ENCODE measurements at regions not wholly inside any gene's neighbourhood (a gene's known extent, or its start where the extent isn't known, plus 50 kb on each side); places are given as distances from the start of the nearest gene placed in this dataset.

DNA sequence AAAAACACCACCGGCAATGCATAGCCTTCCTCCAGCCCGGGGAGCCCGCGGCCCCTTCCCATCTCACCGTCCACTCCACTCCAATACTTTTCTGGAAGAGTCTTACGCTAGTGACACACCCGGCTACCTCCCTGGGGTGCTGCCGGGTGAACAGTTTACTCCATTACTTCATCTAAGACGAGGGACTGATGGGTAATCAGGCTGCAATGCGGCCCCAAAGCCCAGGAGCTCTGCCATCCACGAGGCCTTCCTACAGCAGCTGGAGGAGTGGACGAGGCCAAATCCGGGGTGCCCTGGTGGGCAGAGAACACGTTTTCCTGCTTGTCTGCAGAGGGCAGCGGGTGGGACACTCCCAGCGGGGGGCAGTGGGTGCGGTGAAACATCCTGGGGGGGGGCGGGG is 356.2 kb upstream of the SHH start:
- TF ChIP-seq, protein P1, sequence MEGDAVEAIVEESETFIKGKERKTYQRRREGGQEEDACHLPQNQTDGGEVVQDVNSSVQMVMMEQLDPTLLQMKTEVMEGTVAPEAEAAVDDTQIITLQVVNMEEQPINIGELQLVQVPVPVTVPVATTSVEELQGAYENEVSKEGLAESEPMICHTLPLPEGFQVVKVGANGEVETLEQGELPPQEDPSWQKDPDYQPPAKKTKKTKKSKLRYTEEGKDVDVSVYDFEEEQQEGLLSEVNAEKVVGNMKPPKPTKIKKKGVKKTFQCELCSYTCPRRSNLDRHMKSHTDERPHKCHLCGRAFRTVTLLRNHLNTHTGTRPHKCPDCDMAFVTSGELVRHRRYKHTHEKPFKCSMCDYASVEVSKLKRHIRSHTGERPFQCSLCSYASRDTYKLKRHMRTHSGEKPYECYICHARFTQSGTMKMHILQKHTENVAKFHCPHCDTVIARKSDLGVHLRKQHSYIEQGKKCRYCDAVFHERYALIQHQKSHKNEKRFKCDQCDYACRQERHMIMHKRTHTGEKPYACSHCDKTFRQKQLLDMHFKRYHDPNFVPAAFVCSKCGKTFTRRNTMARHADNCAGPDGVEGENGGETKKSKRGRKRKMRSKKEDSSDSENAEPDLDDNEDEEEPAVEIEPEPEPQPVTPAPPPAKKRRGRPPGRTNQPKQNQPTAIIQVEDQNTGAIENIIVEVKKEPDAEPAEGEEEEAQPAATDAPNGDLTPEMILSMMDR (IDR thresholded peaks at IDR 0.05) = no peak

DNA sequence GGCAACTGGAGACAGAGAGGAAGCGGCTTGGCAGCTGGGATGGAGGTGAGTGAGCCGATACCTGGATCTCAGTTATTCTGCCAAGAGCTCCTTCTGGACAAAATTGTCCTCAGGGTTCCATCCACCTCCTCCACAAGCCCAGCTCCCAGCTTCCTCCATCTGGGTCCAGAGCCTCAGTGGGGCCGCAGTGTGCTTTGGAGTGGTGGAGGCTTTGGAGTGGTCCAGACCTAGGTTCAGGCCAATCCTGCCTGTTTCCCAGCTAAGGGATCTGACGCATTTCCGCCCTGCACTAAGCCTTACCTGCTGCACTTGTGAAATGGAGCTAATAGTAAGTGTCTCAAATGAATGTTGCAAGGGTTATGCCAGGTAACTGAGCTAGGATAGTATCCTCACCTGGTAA is 355.7 kb upstream of the SHH start:
- TF ChIP-seq, protein P1 (IDR thresholded peaks at IDR 0.05) = no peak

DNA sequence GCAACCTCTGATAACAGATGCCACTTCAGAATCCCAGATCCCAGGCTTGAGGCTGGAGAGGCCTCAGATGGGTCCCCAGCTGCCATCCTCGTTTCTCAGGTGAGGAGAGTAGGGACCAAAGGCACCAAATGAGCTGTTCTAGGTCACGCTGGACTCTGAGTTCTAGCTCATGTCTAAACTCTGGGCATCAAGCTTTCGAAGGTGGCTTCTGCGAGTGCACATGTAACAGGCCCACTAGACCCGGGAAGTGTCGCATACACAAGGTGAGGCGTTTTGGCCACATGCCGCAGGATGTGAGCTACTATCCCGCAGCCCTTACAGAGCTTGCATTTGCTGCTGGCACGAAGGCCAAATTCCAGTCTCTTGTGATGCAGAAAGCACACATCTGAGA is 355.1 kb upstream of the SHH start:
- TF ChIP-seq, protein P1 (IDR thresholded peaks at IDR 0.05) = no peak

DNA sequence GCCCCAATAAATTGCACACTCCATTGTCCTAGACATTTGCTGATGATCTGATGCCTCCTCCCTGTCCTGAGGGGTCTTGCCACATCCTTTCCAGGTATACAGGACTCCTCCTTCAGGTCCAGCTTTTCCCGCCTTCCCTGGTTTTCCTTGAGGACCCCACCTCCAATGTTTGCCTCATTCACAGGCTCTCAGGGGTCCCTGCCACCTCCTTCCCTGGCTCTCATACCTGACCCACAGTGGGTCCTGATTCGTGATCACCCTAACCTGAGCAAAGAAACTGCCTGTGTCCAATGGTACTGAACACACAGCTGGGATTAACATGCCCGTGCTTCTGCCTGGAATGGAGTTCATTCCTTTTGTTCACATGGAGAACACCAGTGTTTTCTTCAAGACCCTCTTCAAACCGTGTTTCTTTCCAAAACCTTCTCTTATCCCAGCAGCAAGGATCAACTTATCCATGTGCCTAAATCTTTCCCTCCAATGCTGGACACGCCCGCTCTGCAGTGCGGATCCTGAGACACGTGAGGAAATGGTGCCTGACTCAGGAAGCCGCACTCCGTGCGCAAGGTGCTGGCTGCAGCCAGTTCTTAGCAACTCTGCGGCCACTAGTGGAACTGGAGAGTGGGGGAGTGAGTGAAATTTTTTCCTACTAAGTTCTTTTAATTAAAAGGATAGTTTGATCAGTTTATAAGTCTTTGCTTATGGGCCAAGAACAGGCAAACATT is 354.6 kb upstream of the SHH start:
- TF ChIP-seq, protein P1 (IDR thresholded peaks at IDR 0.05) = no peak

DNA sequence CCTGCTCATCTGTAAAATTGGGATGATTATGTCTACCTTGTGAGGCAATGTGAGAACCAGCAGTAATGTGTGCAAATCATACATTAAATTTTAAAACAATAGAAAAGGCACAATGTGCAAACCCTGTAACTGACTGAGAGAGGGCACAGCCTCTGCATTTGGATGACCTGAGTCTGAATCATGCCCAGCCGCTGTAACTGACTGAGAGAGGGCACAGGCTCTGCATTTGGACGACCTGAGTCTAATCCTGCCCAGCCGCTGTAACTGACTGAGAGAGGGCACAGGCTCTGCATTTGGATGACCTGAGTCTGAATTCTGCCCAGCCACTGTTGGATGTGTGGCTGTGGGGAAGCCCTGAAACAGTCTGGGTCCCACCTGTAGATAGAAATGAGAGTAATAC is 351.5 kb upstream of the SHH start:
- TF ChIP-seq, protein P1 (IDR thresholded peaks at IDR 0.05) = no peak

DNA sequence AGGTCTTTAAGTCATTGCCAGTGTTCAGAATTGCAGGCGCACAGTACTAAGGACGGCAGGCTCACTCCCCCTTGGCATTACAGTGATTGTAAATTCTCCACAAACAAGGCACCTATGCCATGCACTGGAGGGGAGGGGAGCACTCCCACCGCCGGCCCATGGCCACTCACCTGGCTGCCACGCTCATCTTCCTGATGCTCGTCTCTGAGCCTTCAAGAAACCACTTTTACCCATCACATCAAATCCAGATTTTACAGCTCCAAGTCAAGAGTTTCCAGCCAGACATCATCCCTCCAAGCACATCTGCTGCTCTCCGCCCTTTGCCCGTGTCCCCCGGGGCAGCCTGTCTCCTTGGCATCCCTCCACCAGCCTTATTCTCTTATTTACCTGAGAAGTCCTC is 350.2 kb upstream of the SHH start:
- TF ChIP-seq, protein P1 (IDR thresholded peaks at IDR 0.05) = no peak

DNA sequence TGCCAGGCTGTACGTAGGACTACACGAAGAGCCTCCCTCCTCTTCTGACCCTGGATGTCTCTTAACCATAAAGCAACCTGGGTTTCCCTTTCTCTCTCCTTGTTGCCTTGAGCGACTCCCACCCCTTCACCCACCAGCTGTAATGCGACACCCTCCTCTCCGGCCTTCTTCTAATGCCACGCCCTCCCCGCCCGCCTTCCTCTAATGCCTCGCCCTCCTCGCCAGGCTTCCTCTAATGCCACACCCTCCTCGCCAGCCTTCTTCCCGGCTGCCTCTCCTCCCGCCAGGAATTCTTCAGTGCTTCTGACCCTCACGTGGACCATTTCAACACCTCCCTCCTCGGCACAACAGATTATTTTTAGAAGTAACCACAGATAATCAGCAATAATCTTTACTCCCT is 348.5 kb upstream of the SHH start:
- TF ChIP-seq, protein P1 (IDR thresholded peaks at IDR 0.05) = no peak

DNA sequence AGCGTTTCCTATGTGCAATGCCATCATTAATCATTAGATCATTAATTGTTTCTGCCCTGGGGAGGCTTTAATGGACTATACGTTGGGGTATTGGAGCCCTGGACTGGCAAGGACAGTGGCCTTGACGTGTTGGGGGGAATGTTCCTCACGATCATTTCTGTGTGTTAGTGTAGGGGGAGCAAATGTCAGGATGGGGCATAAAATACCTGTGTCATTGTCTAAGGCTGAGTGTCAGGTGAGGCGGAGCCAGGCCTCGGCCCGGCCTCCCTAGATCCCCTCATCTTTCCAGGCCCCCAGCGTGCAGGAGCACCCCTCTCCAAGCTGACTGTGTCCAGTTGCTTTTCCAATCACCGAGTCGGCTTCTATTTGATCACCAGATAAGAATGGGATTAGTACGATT is 346.4 kb upstream of the SHH start:
- TF ChIP-seq, protein P1 (IDR thresholded peaks at IDR 0.05) = no peak
